HK-2 (cell line): ENCODE measurements at regions not wholly inside any gene's neighbourhood (a gene's known extent, or its start where the extent isn't known, plus 50 kb on each side); places are given as distances from the start of the nearest gene placed in this dataset.

Source experiments
- DNase-seq: peaks from one replicate; pipeline ENCODE4 v3.0.0-alpha.2; 2018; ENCODE audit not compliant: unreplicated experiment

DNA sequence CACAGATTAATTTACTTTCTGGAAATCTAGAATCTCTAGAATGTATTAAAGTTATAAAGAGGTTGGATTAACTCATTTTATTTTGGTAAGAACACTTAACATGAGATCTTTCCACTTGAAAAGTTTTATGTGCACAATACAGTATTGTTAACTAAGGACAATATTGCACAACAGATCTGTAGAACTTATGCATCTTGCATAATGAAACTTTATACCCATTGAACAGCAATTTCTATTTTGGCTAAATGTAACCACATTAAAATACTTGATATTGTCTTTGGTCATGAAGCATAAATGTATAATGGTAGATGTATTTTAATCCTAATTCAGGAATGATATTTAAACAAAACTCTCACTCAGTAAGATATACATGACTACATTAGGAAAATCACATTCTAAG lies 203.8 kb downstream of the SNX19 start:
- DNase-seq, result no peak

GRCh38 chr11:130715085-130715876 lies 201.0 kb downstream of the SNX19 start:
- no peak for DNase-seq

GRCh38 chr11:130715877-130716220 lies 200.4 kb downstream of the SNX19 start:
- no peak for DNase-seq

DNA sequence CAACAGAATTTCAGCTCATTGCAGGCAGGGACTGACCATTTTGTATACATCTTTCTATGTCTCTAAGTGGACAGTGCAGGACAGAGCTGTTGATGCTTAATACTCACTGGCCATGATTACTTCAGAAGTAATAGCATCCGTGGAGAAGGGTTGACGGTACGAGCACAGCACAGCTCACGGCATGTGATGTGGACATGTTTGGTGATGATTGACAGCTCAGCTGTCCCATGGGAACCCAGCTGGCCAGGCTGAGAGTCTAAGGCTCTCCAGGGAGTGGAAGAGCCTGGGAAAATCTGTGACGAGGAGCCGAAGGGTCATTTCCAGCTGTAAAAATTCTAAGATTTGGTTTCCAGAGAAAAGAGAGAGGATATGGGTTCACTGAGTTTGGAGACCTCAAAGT lies 198.2 kb downstream of the SNX19 start:
- DNase-seq, result no peak

DNA sequence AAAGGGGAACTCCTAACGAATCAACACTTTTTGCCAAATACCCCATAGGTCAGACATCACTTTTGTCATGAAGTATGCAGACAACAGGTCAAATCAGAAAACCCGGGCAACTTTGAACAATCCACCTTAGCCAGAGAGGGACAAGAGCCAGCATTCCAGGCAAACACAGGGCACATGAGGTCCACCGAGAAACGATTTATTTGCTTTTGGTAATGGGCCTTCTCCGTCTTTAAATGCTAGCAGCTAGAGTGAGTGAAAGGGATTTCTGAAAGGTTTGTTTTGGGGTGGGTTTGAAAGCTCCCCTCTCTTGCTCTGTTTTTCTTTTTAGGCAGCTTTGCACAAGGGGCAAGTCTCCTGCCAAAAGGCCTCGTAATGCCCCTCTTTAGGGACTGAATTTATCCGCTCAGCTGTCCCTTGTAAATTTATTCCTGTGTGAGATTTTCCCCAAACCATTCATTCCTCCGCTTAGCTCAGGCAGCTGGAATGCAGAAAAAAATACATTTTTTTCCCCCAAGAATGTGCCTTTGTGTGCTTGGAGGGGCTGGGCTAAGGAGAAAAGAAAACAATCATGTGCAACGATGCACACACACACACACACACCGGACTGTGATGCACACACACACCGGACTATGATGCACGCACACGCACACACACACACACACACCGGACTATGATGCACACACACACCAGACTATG lies 196.9 kb downstream of the SNX19 start:
- DNase-seq, result no peak

GRCh38 chr11:130720232-130721022 lies 195.9 kb downstream of the SNX19 start:
- DNase-seq, result no peak

- no peak for DNase-seq
These were observed 195.1 kb downstream of the SNX19 start for GRCh38 chr11:130721023-130721681.

DNA sequence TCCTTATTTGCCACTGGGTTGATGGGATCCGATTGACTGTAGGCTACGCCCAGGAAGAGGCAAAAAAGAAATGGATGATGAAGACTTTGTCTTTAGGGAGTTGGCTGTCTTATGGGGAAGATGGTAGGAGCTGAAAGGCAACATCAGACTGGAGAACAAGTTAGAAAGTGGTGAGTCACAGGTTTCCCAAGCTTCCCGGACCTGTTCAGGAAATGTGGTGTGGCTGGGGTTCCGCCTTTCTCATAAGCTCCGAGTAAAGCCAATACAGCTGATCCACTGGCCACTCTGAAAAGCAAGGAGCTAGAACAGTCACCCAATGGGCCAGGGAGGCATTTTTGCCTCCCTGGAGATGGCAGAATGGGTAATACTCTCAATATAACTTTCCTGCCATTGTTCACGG lies 194.5 kb downstream of the SNX19 start:
- no peak for DNase-seq

DNA sequence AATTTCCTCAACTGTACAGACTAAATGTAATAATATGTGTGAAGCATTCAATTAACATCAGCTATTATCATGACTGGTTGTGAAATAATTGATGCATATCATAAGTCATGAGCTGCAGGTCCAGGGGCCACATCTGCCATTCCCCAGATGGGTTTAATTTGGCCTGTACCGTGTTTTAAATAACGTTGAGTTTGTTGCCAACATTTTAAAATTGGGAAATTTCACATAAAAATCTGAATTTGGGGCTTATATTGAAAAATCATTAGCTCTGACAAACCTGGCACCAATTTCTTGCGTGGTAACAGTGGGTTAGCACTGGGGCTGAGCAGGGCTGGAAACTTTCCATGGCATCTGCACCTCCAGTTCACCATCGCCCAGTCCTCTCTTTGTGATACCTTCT lies 193.9 kb downstream of the SNX19 start:
- no peak for DNase-seq

- DNase-seq, result no peak
These were observed 190.7 kb downstream of the SNX19 start for GRCh38 chr11:130725421-130726233.

GRCh38 chr11:130726234-130727037 lies 189.8 kb downstream of the SNX19 start:
- no peak for DNase-seq

GRCh38 chr11:130727157-130728119 lies 188.8 kb downstream of the SNX19 start:
- no peak for DNase-seq

DNA sequence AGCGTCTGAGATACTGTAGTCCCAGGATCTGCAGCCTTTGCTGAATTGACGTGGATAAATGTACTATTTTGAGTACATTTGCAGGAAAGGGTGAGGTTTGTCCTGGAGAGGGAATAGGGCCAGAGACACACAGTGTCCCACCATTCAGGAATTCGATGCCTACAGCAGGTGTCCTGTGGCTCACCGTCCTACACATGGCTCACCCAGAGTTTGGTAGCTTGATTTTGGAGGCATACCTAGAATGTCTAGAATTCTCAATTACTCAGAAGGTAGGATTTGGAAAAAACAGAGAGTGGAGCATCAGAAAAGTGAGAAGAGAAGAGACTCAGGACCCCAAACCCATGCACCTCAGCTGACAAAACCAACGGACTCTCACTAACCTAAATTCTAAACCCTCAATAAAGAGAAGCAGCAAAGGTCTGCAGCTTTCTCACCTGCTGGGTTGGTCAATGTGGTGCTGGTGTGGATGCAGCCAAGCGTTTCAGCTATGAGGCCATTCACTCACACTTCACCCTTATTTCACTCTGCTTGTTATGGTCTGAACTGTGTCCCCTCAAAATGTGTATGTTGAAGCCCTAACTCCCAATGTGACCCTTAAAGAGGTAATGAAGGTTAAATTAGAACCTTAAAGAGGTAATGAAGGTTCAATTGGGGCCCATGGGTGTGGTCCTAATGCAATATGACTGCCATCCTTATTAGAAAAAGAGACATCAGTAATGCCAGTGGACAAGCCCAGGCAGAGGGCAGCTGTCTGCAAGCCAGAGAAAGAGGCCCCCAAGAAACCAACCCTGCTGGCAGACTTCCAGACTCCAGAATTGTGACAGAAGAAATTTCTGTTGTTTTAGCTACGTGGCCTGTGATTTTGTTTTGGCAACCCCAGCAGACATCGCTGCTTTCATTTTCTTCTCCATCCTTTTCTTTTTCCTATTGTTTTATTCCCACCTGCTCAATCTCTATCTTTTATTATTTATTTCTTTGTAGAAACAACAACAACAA lies 187.8 kb downstream of the SNX19 start:
- no peak for DNase-seq

DNA sequence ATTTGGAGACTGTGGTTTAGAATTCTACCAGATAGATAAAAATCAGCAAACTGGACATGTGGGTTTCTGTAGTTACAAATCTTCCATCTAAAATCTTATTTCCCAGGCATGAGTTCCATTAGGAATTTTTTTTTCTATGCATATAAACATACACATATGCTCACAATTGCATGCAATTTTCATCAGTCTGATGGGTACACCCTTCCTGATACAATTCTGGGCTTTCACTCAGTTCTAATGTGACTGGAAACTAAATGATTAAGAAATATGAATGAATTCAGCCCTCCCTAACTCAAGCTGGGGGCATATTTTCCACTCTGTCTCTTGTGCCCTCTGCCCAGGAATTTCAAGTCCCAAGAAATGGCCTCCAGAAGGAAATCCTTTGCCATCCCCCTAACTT lies 187.1 kb downstream of the SNX19 start:
- no peak for DNase-seq

DNA sequence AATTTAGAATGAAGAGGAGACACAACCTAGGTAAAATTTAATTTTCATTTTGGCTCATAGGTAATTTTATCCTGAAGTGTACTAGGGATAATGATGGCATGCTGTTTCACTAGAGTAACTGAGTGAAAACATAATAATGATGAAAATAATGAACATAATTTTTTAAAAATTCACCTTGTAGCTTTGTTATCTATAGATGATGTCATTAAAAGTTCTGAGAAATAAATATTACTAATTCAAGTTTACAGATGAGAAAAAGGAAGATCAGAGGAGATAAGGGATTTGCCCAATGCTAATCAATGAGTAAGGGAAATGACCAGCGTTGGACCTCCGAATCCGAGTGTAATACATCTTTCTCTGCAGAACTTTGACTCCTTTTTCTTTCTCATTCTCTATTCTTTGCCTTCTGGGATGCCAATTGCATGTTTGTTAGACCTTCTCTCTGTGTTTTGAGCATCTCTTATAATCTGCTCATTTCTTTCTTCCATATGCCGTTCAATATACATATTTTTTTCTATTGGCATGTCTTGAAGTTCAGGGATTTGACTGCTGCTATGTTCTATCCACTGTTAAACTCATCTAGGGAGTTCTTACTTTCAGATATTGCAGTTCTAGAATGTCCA lies 186.5 kb downstream of the SNX19 start:
- no peak for DNase-seq

DNA sequence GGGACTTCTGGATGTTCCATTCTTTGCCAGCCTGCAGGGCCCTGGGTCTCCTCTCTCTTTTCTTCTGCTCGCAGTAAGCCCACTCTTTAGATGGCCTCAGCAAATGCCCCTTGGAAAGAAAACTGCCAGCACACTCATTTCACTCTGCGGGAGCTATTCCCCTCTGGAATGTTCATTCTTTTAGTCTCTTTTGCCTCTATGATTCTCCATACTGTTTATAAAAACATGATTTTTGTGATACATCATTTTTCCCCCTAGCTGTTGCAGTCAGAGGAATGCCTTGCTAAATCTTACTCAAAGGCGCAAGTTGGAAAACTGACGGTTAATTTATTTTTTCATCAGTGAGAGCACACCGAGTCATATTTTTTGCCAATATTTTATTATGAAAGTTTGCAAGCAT lies 184.9 kb downstream of the SNX19 start:
- no peak for DNase-seq

DNA sequence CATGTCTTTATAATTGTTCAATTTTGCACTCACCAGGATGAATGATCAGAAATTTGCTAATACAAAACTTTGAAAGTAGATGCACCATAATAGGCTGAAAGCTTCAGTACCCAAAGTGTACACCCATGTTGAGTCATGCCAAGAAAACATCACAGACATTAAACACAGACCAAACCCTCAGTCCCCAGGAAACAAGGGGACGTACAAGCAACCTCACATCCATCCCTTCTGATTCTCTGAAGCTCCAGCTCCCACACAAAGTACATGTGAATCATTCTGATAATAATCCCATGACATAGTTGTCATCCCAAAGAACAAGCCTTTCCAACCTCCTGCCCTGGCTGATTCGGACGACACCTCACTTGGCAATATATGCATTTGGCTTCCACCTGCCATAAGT lies 183.8 kb downstream of the SNX19 start:
- no peak for DNase-seq
